ENCODE measurements at regions not wholly inside any gene's neighbourhood (a gene's known extent, or its start where the extent isn't known, plus 50 kb on each side); places are given as distances from the start of the nearest gene placed in this dataset.

DNA sequence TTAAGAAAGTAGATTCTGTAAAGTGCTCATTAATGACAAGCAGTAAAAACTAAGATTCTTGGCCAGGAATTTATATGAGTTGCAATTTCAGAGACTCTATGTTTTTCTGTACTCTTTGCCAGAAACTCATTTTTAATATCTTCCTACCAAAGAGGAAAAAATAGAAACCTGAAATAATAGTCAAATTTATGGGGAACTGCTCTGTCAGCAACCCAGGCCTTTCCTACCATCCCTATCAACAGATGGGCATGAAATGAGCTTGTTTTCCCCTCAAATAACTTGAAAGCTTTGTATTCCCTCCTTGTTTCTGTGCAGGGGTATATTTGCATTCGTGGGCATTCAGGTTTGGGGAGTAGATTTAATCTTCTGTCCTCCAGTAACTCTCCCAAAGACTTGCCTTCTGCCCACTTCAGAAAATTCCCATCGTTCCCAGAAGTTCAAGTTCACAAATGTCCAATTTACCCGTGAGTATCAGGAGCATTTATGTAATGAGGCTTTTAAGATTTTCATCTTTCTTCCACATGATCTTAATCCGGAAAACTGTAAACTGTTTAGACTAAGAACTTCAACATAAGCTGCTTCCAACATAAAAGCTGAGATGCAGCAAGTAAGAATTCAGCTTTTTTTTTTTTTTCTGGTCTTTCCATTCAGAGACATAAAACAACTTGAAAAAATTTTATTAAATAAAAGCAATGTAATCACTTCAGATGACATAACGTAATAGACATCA, 363.1 kb downstream of the EFNB2 start:
- Histone ChIP-seq H2BK20ac (ENCODE audit: low read length) (no peak overlapping the region), H3K36me3 (ENCODE audit: control insufficient read depth in 2 of 4, insufficient read depth in 4 of 4, low read length in 3 of 4) (no peaks in the 10 kb centered on the region), H3K14ac (ENCODE audit: insufficient read length) (no peak overlapping the region), H2AFZ (ENCODE audit: low read length) (no peak overlapping the region), H3K18ac (ENCODE audit: extremely low read depth, low read length) (no peak overlapping the region), H2BK120ac (replicated peaks; ENCODE audit: low read depth, low read length) (no peak overlapping the region), H2BK12ac (ENCODE audit: low read depth, low read length) (no peak overlapping the region), H2AK5ac (ENCODE audit: low read depth, low read length) (no peak overlapping the region), H2BK15ac (ENCODE audit: low read length) (no peak overlapping the region), H4K91ac (replicated peaks; ENCODE audit: insufficient read length, low read length) (no peak overlapping the region), H4K8ac (ENCODE audit: extremely low read depth, insufficient read depth, low read length) (no peak overlapping the region), H3K9me3 (ENCODE audit: insufficient read depth in 2 of 2, low read depth in 1 of 2, low read length in 1 of 2) (no peaks in the 10 kb centered on the region), H3K4me1 (replicated peaks in 1 of 4; ENCODE audit: control insufficient read depth in 3 of 4, insufficient read depth in 4 of 4, low read length in 3 of 4) (peaks cover 0 to 4% (median 2%) of the 10 kb centered on the region in 4 experiments; a peak in 1 of 7 replicates), H3K4me2 (ENCODE audit: insufficient read depth in 1 of 2, low read depth in 2 of 2, low read length in 2 of 2) (no peak overlapping the region), H3K23ac (ENCODE audit: insufficient read length) (no peak overlapping the region), H3K79me2 (ENCODE audit: control insufficient read depth in 1 of 2, insufficient read depth in 2 of 2, low read length in 2 of 2) (no peaks in the 10 kb centered on the region), H3K27me3 (replicated peaks in 1 of 4; ENCODE audit: control insufficient read depth in 3 of 4, extremely low read depth in 1 of 4, insufficient read depth in 3 of 4, low read length in 3 of 4) (no peaks in the 10 kb centered on the region), H3K9ac (replicated peaks in 1 of 4; ENCODE audit: extremely low read depth in 1 of 4, low read depth in 3 of 4, low read length in 3 of 4) (no peak overlapping the region), H3K4me3 (ENCODE audit: extremely low read depth in 1 of 4, insufficient read depth in 2 of 4, low read depth in 3 of 4, low read length in 4 of 4) (no peak overlapping the region), H4K20me1 (replicated peaks in 1 of 2; ENCODE audit: control insufficient read depth in 1 of 2, insufficient read depth in 2 of 2, low read length in 2 of 2) (no peaks in the 10 kb centered on the region), H3K79me1 (ENCODE audit: low read depth, low read length) (no peaks in the 10 kb centered on the region), H2BK5ac (ENCODE audit: low read depth, low read length) (no peak overlapping the region), H3K27ac (ENCODE audit: low read depth, low read length) (no peak overlapping the region), H4K5ac (ENCODE audit: insufficient read length, low read depth, low read length) (no peak overlapping the region), H3K4ac (replicated peaks; ENCODE audit: insufficient read length, low read depth, low read length) (no peak overlapping the region), H3K56ac (replicated peaks; ENCODE audit: insufficient read length, low read depth, low read length) (no peak overlapping the region), H3K23me2 (ENCODE audit: low read depth, low read length) (no peaks in the 10 kb centered on the region)
- no peak for TF ChIP-seq BACH1 (IDR thresholded peaks at IDR 0.05; ENCODE audit: low read length)
- no peak for TF ChIP-seq JUN (IDR thresholded peaks at IDR 0.05; ENCODE audit: low read depth, low read length)
- FAIRE-seq: no peak
- CTCF ChIA-PET (ENCODE audit: partially characterized antibody): interaction anchor here (0.5 kb wide), 1 partner anchor 78 kb away, joined by 3 read pairs; no protein-coding TSS in a partner anchor
- 88% methylated on average over 5 of the region's 5 CpGs; no CpG with 5 or more reads in 1 of the 2 experiments for WGBS, 2 experiments (ENCODE audit: extremely low coverage in 1 of 2, insufficient coverage in 1 of 2, insufficient read length in 1 of 2, insufficient replicate concordance in 2 of 2, low coverage in 1 of 2, low lambda C conversion rate in 2 of 2, missing lambda C conversion rate in 1 of 2)
- no peak for DNase-seq (ENCODE audit: low read depth in 1 of 2, low spot score in 2 of 2)
- POLR2A ChIA-PET (ENCODE audit: partially characterized antibody): no interaction called here
